ENCODE measurements at regions not wholly inside any gene's neighbourhood (a gene's known extent, or its start where the extent isn't known, plus 50 kb on each side); places are given as distances from the start of the nearest gene placed in this dataset.

GRCh38 chr20:39225978-39226377, 263.8 kb downstream of the DHX35 start:
- TF ChIP-seq, protein P1, sequence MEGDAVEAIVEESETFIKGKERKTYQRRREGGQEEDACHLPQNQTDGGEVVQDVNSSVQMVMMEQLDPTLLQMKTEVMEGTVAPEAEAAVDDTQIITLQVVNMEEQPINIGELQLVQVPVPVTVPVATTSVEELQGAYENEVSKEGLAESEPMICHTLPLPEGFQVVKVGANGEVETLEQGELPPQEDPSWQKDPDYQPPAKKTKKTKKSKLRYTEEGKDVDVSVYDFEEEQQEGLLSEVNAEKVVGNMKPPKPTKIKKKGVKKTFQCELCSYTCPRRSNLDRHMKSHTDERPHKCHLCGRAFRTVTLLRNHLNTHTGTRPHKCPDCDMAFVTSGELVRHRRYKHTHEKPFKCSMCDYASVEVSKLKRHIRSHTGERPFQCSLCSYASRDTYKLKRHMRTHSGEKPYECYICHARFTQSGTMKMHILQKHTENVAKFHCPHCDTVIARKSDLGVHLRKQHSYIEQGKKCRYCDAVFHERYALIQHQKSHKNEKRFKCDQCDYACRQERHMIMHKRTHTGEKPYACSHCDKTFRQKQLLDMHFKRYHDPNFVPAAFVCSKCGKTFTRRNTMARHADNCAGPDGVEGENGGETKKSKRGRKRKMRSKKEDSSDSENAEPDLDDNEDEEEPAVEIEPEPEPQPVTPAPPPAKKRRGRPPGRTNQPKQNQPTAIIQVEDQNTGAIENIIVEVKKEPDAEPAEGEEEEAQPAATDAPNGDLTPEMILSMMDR (IDR thresholded peaks at IDR 0.05): no peak
- TF ChIP-seq POLR2AphosphoS5 (IDR thresholded peaks at IDR 0.05) (no peak), POLR2A (IDR thresholded peaks at IDR 0.05) (no peak), EP300 (IDR thresholded peaks at IDR 0.05) (no peak)
- WGBS, 2 donors: 91 to 92% methylated on average over 1 of the region's 1 CpG
- Histone ChIP-seq H3K27ac (no peak overlapping the region), H3K4me3 (no peak overlapping the region), H3K9me3 (no peaks in the 10 kb centered on the region), H3K27me3 (no peaks in the 10 kb centered on the region), H3K4me1 (peaks cover 0 to 9% (median 0%) of the 10 kb centered on the region in 4 donors), H3K36me3 (no peaks in the 10 kb centered on the region)
- DNase-seq: no peak
- intact Hi-C loops (cut with DNase I): no loop called here

DNA sequence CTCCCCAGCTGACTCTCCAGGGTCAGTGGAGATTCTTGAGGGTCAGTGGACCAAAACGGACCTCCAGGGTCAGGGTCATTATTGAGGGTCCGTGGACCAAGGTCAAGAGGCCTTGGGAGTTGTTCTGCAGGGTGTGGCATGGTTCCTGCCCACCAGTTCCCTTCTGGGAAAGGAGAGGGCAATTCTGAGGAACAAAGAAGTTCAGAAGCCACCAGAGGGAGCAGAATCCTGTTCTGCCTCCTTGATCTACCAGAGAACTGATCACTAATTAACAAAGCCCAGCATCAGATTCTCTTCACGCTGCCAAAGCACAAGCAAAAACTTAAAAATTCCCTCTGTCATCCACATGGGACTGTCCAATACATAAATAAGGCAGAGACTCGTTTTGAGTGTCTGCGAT, 263.4 kb downstream of the DHX35 start:
- Histone ChIP-seq H3K36me3 (no peaks in the 10 kb centered on the region), H3K4me3 (no peak overlapping the region), H3K27me3 (no peaks in the 10 kb centered on the region), H3K4me1 (peaks cover 0 to 9% (median 0%) of the 10 kb centered on the region in 4 donors), H3K9me3 (no peaks in the 10 kb centered on the region), H3K27ac (no peak overlapping the region)
- TF ChIP-seq POLR2AphosphoS5 (IDR thresholded peaks at IDR 0.05): no peak
- 43 to 62% methylated on average over 5 of the region's 5 CpGs for WGBS, 2 donors
- intact Hi-C loops (cut with DNase I): no loop called here
- DNase-seq: no peak

DNA sequence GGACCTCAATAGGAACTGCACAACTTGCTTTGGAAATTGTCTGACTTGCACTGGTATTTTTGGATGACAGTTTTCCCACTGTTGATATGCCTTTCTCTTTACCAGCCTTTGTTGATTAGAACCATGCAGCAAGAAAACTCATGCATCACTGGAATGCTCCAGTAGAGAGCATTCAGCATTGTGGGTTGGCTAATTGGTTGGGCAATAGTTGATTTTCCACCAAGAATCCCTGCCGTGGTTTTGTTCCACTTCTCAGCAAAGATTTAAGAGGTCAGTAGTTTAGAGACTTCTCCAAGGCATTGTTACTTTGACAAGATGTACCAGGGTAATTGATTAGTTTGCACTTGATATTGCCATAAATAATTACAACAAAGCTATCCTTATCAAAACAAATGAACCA, 260.0 kb downstream of the DHX35 start:
- 27 to 38% methylated on average over 1 of the region's 1 CpG for WGBS, 2 donors
- no peaks in the 10 kb centered on the region for H3K9me3 ChIP-seq
- H3K27me3 ChIP-seq: no peaks in the 10 kb centered on the region
- no peak overlapping the region for H3K27ac ChIP-seq
- intact Hi-C loops (cut with DNase I): no loop called here
- no peaks in the 10 kb centered on the region for H3K36me3 ChIP-seq
- DNase-seq: no peak
- H3K4me3 ChIP-seq: no peak overlapping the region
- H3K4me1 ChIP-seq: peaks cover 0 to 6% (median 0%) of the 10 kb centered on the region in 4 donors
- TF ChIP-seq EP300 (IDR thresholded peaks at IDR 0.05): no peak
- no peak for TF ChIP-seq POLR2AphosphoS5 (IDR thresholded peaks at IDR 0.05)
- no peak for TF ChIP-seq POLR2A (IDR thresholded peaks at IDR 0.05)
- TF ChIP-seq, protein P1 (IDR thresholded peaks at IDR 0.05): no peak

- no peak for DNase-seq
- intact Hi-C loops (cut with DNase I): no loop called here
- Histone ChIP-seq H3K27me3 (peaks cover 0 to 5% (median 0%) of the 10 kb centered on the region in 3 donors), H3K36me3 (no peaks in the 10 kb centered on the region), H3K4me1 (no peaks in the 10 kb centered on the region), H3K4me3 (no peak overlapping the region), H3K27ac (no peak overlapping the region), H3K9me3 (no peaks in the 10 kb centered on the region)
- TF ChIP-seq EP300 (IDR thresholded peaks at IDR 0.05): no peak
- TF ChIP-seq POLR2A (IDR thresholded peaks at IDR 0.05): no peak
- TF ChIP-seq, protein P1 (IDR thresholded peaks at IDR 0.05): no peak
- WGBS, 2 donors: 89% methylated on average over 3 of the region's 3 CpGs
Observed at GRCh38 chr20:39216195-39216594, 254.1 kb downstream of the DHX35 start.

GRCh38 chr20:39214828-39215227, 252.7 kb downstream of the DHX35 start:
- Histone ChIP-seq H3K4me1 (no peaks in the 10 kb centered on the region), H3K27ac (no peak overlapping the region), H3K27me3 (peaks cover 0 to 5% (median 0%) of the 10 kb centered on the region in 3 donors), H3K36me3 (no peaks in the 10 kb centered on the region), H3K4me3 (no peak overlapping the region), H3K9me3 (no peaks in the 10 kb centered on the region)
- WGBS, 2 donors: 50 to 51% methylated on average over 2 of the region's 2 CpGs
- TF ChIP-seq, protein P1 (IDR thresholded peaks at IDR 0.05): no peak
- TF ChIP-seq POLR2AphosphoS5 (IDR thresholded peaks at IDR 0.05): no peak
- TF ChIP-seq POLR2A (IDR thresholded peaks at IDR 0.05): no peak
- no peak for TF ChIP-seq EP300 (IDR thresholded peaks at IDR 0.05)
- intact Hi-C loops (cut with DNase I): no loop called here
- no peak for DNase-seq

Measured in sigmoid colon (tissue), 6 donors.